Transverse colon (tissue), 4 donors: ENCODE measurements at regions not wholly inside any gene's neighbourhood (a gene's known extent, or its start where the extent isn't known, plus 50 kb on each side); places are given as distances from the start of the nearest gene placed in this dataset.

ENCODE experiments used
- CTCF ChIP-seq, 5 experiments: fragments of 200-600 bp in 3 of 5; fragments of 450-650 bp in 2 of 5; sonication (generic) in 3 of 5; IDR thresholded peaks; 1 replicate in 2 of 5; 2 replicates in 3 of 5; pipeline ENCODE4 v1.5.1; 2016 to 2017; ENCODE audit warnings: antibody characterized with exemption in 5 of 5, inconsistent platforms in 3 of 5, mild to moderate bottlenecking in 2 of 5, moderate library complexity in 1 of 5
- EP300 ChIP-seq: sonication (generic); formaldehyde crosslinking; IDR thresholded peaks from one replicate; pipeline ENCODE4 v1.6.1; 2017; ENCODE audit warnings: antibody characterized with exemption, low read depth
- POLR2A ChIP-seq: fragments of 450-650 bp; IDR thresholded peaks from one replicate; pipeline ENCODE4 v1.6.1; 2016; ENCODE audit warnings: antibody characterized with exemption, mild to moderate bottlenecking, moderate library complexity
- POLR2AphosphoS5 ChIP-seq, 3 donors: sonication (generic); formaldehyde crosslinking; IDR thresholded peaks; one replicate each; pipeline ENCODE4 v1.6.1; 2016; ENCODE audit warnings: antibody characterized with exemption in 3 of 3

- TF ChIP-seq POLR2A (no peak), CTCF (IDR thresholded peaks at IDR 0.05) (no peak), EP300 (no peak), POLR2AphosphoS5 (IDR thresholded peaks at IDR 0.05) (no peak)
Observed at GRCh38 chr5:15020736-15021135, 149.2 kb upstream of the ANKH start.
